ENCODE measurements at regions not wholly inside any gene's neighbourhood (a gene's known extent, or its start where the extent isn't known, plus 50 kb on each side); places are given as distances from the start of the nearest gene placed in this dataset.

- Histone ChIP-seq H3K4me1 (ENCODE audit: control insufficient read depth, insufficient read depth, low read length) (no peaks in the 10 kb centered on the region), H3K27ac (ENCODE audit: extremely low read depth, low read depth, low read length) (no peak overlapping the region), H3K36me3 (ENCODE audit: control insufficient read depth in 2 of 2, insufficient read depth in 1 of 2, low read length in 2 of 2) (no peaks in the 10 kb centered on the region), H3K9me3 (ENCODE audit: control insufficient read depth, insufficient read depth, low read depth, low read length) (no peaks in the 10 kb centered on the region), H3K4me3 (ENCODE audit: low read depth, low read length) (no peak overlapping the region)
- TF ChIP-seq ZNF830 (tag by site-specific recombination; IDR thresholded peaks at IDR 0.05; ENCODE audit: low read depth) (no peak), ZNF394 (tag by site-specific recombination; IDR thresholded peaks at IDR 0.05; ENCODE audit: borderline replicate concordance) (no peak), ZNF510 (tag by site-specific recombination; IDR thresholded peaks at IDR 0.05; ENCODE audit: insufficient replicate concordance) (no peak)
- CTCF ChIA-PET, result no interaction called here
- POLR2A ChIA-PET, result interaction anchor here (0.6 kb wide), 1 partner anchor 15 kb away, joined by 3 read pairs; no protein-coding TSS in a partner anchor
Observed at GRCh38 chr16:54355251-54355650, 68.7 kb upstream of the IRX3 start.

- Histone ChIP-seq H3K36me3 (ENCODE audit: control insufficient read depth in 2 of 2, insufficient read depth in 1 of 2, low read length in 2 of 2) (no peaks in the 10 kb centered on the region), H3K27ac (ENCODE audit: extremely low read depth, low read depth, low read length) (no peak overlapping the region), H3K4me3 (ENCODE audit: low read depth, low read length) (no peak overlapping the region), H3K9me3 (ENCODE audit: control insufficient read depth, insufficient read depth, low read depth, low read length) (no peaks in the 10 kb centered on the region), H3K4me1 (ENCODE audit: control insufficient read depth, insufficient read depth, low read length) (no peaks in the 10 kb centered on the region)
- ChIA-PET CTCF (no interaction called here), POLR2A (no interaction called here)
- no peak for TF ChIP-seq ZSCAN16 (tag by site-specific recombination; IDR thresholded peaks at IDR 0.05)
- no peak for TF ChIP-seq ZNF580 (tag by site-specific recombination; IDR thresholded peaks at IDR 0.05)
- TF ChIP-seq AEBP2 (tag by site-specific recombination; IDR thresholded peaks at IDR 0.05; ENCODE audit: borderline replicate concordance), result no peak
- no peak for TF ChIP-seq ZNF623 (tag by site-specific recombination; IDR thresholded peaks at IDR 0.05)
- TF ChIP-seq ZNF513 (tag by site-specific recombination; IDR thresholded peaks at IDR 0.05), result no peak
Observed at GRCh38 chr16:54353097-54353496, 66.5 kb upstream of the IRX3 start.

GRCh38 chr16:54351171-54351570, 64.6 kb upstream of the IRX3 start:
- no peaks in the 10 kb centered on the region for H3K36me3 ChIP-seq (ENCODE audit: control insufficient read depth in 2 of 2, insufficient read depth in 1 of 2, low read length in 2 of 2)
- H3K4me1 ChIP-seq (ENCODE audit: control insufficient read depth, insufficient read depth, low read length), result no peaks in the 10 kb centered on the region
- H3K27ac ChIP-seq (ENCODE audit: extremely low read depth, low read depth, low read length), result no peak overlapping the region
- H3K4me3 ChIP-seq (ENCODE audit: low read depth, low read length), result no peak overlapping the region
- H3K9me3 ChIP-seq (ENCODE audit: control insufficient read depth, insufficient read depth, low read depth, low read length), result no peaks in the 10 kb centered on the region
- CTCF ChIA-PET, result interaction anchor here (0.5 to 0.8 kb wide), 4 partner anchors 32 to 607 kb away, joined by 3 read pairs; no protein-coding TSS in a partner anchor
- TF ChIP-seq ZNF398 (tag by site-specific recombination; IDR thresholded peaks at IDR 0.05) (no peak), ZNF777 (tag by site-specific recombination; IDR thresholded peaks at IDR 0.05; ENCODE audit: borderline replicate concordance) (no peak), ZNF140 (tag by site-specific recombination; IDR thresholded peaks at IDR 0.05) (no peak), GLIS2 (tag by site-specific recombination; IDR thresholded peaks at IDR 0.05) (no peak), ZBTB8A (tag by site-specific recombination; IDR thresholded peaks at IDR 0.05) (no peak), RBAK (tag by site-specific recombination; IDR thresholded peaks at IDR 0.05) (no peak), ZNF843 (tag by site-specific recombination; IDR thresholded peaks at IDR 0.05) (no peak), ZNF473 (tag by site-specific recombination; IDR thresholded peaks at IDR 0.05) (no peak), ZFHX2 (tag by site-specific recombination; conservative IDR thresholded peaks at IDR 0.05) (no peak), ZNF214 (tag by site-specific recombination; IDR thresholded peaks at IDR 0.05; ENCODE audit: borderline replicate concordance) (no peak), ZNF660 (tag by site-specific recombination; IDR thresholded peaks at IDR 0.05) (no peak), ZNF677 (tag by site-specific recombination; IDR thresholded peaks at IDR 0.05) (no peak), ZNF658 (tag by site-specific recombination; IDR thresholded peaks at IDR 0.05) (no peak), HOXC10 (CRISPR knock-in tag; IDR thresholded peaks at IDR 0.05) (no peak), BCL6B (tag by site-specific recombination; IDR thresholded peaks at IDR 0.05) (no peak)
- POLR2A ChIA-PET, result no interaction called here
